ENCODE measurements at regions not wholly inside any gene's neighbourhood (a gene's known extent, or its start where the extent isn't known, plus 50 kb on each side); places are given as distances from the start of the nearest gene placed in this dataset.

DNA sequence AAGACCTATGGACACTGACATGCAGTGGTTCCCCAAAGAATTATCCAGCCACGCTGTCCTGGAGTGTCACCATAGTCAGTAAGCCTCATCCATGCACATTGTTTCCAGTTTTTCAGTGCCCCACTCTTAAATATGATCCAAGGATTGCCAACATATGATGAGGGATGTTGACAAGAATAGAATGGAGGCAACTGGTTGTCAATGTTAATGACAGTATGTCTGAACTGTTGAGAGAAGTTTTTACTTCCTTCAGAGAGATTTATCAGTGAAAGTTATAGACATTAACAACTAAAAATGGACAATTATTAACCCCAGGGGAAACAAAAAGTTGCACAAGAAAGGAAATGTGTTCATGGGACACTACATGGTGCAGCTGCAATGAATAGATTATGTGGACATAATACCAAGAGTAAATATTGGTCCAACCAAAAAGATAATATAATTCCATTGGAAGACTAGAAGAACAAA, 69.9 kb downstream of the CYP26B1 start (continued):
- TF ChIP-seq, protein P1, sequence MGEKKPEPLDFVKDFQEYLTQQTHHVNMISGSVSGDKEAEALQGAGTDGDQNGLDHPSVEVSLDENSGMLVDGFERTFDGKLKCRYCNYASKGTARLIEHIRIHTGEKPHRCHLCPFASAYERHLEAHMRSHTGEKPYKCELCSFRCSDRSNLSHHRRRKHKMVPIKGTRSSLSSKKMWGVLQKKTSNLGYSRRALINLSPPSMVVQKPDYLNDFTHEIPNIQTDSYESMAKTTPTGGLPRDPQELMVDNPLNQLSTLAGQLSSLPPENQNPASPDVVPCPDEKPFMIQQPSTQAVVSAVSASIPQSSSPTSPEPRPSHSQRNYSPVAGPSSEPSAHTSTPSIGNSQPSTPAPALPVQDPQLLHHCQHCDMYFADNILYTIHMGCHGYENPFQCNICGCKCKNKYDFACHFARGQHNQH (CRISPR knock-in tag; IDR thresholded peaks at IDR 0.05) = peak; percentile 67; the same call in 1 of the 2 replicates
- TF ChIP-seq GTF2F1 (IDR thresholded peaks at IDR 0.05; ENCODE audit: low read length) (no peak), TMF1 (CRISPR knock-in tag; IDR thresholded peaks at IDR 0.05; ENCODE audit: low read depth) (no peak), ZNF737 (CRISPR knock-in tag; IDR thresholded peaks at IDR 0.05; ENCODE audit: borderline replicate concordance) (no peak), CHD2 (IDR thresholded peaks at IDR 0.05; ENCODE audit: low read depth, low read length) (no peak), RCOR2 (CRISPR knock-in tag; IDR thresholded peaks at IDR 0.05) (peak; percentile 83), NONO (IDR thresholded peaks at IDR 0.05) (no peak), NONO (CRISPR knock-in tag; conservative IDR thresholded peaks at IDR 0.05) (peak; percentile 86), HCFC1 (IDR thresholded peaks at IDR 0.05; ENCODE audit: low read depth, low read length) (no peak), ASH2L (IDR thresholded peaks at IDR 0.05; ENCODE audit: insufficient read length, low read depth, low read length) (peak; percentile 98), ZNF12 (CRISPR knock-in tag; IDR thresholded peaks at IDR 0.05) (peak; percentile 92), NFRKB (IDR thresholded peaks at IDR 0.05) (no peak), ISL2 (CRISPR knock-in tag; IDR thresholded peaks at IDR 0.05) (peak; percentile 98), SAP130 (CRISPR knock-in tag; IDR thresholded peaks at IDR 0.05; ENCODE audit: low read depth) (peak; percentile 90)
- TF ChIP-seq, protein P2, sequence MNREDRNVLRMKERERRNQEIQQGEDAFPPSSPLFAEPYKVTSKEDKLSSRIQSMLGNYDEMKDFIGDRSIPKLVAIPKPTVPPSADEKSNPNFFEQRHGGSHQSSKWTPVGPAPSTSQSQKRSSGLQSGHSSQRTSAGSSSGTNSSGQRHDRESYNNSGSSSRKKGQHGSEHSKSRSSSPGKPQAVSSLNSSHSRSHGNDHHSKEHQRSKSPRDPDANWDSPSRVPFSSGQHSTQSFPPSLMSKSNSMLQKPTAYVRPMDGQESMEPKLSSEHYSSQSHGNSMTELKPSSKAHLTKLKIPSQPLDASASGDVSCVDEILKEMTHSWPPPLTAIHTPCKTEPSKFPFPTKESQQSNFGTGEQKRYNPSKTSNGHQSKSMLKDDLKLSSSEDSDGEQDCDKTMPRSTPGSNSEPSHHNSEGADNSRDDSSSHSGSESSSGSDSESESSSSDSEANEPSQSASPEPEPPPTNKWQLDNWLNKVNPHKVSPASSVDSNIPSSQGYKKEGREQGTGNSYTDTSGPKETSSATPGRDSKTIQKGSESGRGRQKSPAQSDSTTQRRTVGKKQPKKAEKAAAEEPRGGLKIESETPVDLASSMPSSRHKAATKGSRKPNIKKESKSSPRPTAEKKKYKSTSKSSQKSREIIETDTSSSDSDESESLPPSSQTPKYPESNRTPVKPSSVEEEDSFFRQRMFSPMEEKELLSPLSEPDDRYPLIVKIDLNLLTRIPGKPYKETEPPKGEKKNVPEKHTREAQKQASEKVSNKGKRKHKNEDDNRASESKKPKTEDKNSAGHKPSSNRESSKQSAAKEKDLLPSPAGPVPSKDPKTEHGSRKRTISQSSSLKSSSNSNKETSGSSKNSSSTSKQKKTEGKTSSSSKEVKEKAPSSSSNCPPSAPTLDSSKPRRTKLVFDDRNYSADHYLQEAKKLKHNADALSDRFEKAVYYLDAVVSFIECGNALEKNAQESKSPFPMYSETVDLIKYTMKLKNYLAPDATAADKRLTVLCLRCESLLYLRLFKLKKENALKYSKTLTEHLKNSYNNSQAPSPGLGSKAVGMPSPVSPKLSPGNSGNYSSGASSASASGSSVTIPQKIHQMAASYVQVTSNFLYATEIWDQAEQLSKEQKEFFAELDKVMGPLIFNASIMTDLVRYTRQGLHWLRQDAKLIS (CRISPR knock-in tag; IDR thresholded peaks at IDR 0.05) = no peak
- TF ChIP-seq, protein P3, sequence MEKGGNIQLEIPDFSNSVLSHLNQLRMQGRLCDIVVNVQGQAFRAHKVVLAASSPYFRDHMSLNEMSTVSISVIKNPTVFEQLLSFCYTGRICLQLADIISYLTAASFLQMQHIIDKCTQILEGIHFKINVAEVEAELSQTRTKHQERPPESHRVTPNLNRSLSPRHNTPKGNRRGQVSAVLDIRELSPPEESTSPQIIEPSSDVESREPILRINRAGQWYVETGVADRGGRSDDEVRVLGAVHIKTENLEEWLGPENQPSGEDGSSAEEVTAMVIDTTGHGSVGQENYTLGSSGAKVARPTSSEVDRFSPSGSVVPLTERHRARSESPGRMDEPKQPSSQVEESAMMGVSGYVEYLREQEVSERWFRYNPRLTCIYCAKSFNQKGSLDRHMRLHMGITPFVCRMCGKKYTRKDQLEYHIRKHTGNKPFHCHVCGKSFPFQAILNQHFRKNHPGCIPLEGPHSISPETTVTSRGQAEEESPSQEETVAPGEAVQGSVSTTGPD (CRISPR knock-in tag; IDR thresholded peaks at IDR 0.05) = no peak
- TF ChIP-seq, protein P4, sequence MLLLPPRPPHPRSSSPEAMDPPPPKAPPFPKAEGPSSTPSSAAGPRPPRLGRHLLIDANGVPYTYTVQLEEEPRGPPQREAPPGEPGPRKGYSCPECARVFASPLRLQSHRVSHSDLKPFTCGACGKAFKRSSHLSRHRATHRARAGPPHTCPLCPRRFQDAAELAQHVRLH (CRISPR knock-in tag; IDR thresholded peaks at IDR 0.05; ENCODE audit: borderline replicate concordance, low read depth) = no peak
- TF ChIP-seq, protein P5, sequence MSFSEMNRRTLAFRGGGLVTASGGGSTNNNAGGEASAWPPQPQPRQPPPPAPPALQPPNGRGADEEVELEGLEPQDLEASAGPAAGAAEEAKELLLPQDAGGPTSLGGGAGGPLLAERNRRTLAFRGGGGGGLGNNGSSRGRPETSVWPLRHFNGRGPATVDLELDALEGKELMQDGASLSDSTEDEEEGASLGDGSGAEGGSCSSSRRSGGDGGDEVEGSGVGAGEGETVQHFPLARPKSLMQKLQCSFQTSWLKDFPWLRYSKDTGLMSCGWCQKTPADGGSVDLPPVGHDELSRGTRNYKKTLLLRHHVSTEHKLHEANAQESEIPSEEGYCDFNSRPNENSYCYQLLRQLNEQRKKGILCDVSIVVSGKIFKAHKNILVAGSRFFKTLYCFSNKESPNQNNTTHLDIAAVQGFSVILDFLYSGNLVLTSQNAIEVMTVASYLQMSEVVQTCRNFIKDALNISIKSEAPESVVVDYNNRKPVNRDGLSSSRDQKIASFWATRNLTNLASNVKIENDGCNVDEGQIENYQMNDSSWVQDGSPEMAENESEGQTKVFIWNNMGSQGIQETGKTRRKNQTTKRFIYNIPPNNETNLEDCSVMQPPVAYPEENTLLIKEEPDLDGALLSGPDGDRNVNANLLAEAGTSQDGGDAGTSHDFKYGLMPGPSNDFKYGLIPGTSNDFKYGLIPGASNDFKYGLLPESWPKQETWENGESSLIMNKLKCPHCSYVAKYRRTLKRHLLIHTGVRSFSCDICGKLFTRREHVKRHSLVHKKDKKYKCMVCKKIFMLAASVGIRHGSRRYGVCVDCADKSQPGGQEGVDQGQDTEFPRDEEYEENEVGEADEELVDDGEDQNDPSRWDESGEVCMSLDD (CRISPR knock-in tag; IDR thresholded peaks at IDR 0.05; ENCODE audit: borderline replicate concordance) = no peak
- TF ChIP-seq, protein P6, sequence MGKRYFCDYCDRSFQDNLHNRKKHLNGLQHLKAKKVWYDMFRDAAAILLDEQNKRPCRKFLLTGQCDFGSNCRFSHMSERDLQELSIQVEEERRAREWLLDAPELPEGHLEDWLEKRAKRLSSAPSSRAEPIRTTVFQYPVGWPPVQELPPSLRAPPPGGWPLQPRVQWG (CRISPR knock-in tag; IDR thresholded peaks at IDR 0.05; ENCODE audit: borderline replicate concordance, low read depth) = no peak
- TF ChIP-seq, protein P7, sequence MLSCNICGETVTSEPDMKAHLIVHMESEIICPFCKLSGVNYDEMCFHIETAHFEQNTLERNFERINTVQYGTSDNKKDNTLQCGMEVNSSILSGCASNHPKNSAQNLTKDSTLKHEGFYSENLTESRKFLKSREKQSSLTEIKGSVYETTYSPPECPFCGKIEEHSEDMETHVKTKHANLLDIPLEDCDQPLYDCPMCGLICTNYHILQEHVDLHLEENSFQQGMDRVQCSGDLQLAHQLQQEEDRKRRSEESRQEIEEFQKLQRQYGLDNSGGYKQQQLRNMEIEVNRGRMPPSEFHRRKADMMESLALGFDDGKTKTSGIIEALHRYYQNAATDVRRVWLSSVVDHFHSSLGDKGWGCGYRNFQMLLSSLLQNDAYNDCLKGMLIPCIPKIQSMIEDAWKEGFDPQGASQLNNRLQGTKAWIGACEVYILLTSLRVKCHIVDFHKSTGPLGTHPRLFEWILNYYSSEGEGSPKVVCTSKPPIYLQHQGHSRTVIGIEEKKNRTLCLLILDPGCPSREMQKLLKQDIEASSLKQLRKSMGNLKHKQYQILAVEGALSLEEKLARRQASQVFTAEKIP (CRISPR knock-in tag; IDR thresholded peaks at IDR 0.05; ENCODE audit: borderline replicate concordance) = no peak

Measured in HepG2 (cell line).